ENCODE measurements at regions not wholly inside any gene's neighbourhood (a gene's known extent, or its start where the extent isn't known, plus 50 kb on each side); places are given as distances from the start of the nearest gene placed in this dataset.

DNA sequence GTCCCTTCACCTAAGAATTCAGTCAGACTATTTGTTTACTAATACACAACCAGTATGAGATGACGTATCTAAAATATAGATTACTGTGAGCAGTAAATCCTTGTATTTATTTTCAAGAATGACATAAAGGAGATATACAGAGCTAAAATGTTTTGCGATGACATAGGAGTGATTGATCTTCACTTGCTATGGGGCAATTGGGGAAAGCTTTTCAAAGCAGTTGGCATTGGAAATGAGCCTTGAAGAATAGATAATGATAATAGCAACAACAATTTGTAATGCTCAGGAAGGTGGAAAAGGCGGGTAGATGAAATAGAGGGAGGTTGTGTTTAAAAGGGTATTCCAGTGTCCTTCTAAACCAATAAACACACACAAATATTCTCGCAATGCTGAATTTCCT, 623.7 kb downstream of the CDH8 start:
- TF ChIP-seq, protein P1, sequence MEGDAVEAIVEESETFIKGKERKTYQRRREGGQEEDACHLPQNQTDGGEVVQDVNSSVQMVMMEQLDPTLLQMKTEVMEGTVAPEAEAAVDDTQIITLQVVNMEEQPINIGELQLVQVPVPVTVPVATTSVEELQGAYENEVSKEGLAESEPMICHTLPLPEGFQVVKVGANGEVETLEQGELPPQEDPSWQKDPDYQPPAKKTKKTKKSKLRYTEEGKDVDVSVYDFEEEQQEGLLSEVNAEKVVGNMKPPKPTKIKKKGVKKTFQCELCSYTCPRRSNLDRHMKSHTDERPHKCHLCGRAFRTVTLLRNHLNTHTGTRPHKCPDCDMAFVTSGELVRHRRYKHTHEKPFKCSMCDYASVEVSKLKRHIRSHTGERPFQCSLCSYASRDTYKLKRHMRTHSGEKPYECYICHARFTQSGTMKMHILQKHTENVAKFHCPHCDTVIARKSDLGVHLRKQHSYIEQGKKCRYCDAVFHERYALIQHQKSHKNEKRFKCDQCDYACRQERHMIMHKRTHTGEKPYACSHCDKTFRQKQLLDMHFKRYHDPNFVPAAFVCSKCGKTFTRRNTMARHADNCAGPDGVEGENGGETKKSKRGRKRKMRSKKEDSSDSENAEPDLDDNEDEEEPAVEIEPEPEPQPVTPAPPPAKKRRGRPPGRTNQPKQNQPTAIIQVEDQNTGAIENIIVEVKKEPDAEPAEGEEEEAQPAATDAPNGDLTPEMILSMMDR (IDR thresholded peaks at IDR 0.05): no peak
- no peak for TF ChIP-seq POLR2A (IDR thresholded peaks at IDR 0.05)

Data from testis (tissue), 2 donors.